DND-41 (cell line): ENCODE measurements at regions not wholly inside any gene's neighbourhood (a gene's known extent, or its start where the extent isn't known, plus 50 kb on each side); places are given as distances from the start of the nearest gene placed in this dataset.

Experiments
- CTCF ChIP-seq: IDR thresholded peaks from 2 replicates; pipeline ENCODE4 v1.5.1; 2012; ENCODE audit warnings: borderline replicate concordance, low read length, moderate library complexity, mild to moderate bottlenecking; ENCODE audit not compliant: poor library complexity, severe bottlenecking; ENCODE audit errors: extremely low read depth
- EZH2 ChIP-seq: IDR thresholded peaks from 3 replicates; pipeline ENCODE4 v1.6.1; 2012; ENCODE audit warnings: borderline replicate concordance, low read depth, mild to moderate bottlenecking, moderate library complexity, low read length, inconsistent platforms; ENCODE audit not compliant: severe bottlenecking

DNA sequence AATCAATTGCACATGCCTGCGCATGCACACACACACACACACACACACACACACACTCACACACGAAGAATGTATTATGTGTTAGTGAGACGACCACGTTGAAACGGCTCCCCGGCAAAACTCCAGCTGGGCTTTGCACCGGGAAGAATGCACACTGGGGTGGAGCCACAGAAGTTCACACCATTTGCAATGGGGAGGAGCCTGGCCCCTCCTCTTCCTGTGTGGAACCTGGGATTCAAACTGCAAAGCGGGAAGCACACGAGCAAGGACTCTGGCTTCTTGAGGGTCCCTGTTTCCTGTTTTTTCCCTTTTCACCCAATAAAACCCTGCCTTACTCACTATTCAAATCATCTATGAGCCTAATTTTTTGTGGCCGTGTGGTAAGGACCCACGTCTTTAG, 304.0 kb upstream of the TMEFF2 start:
- TF ChIP-seq CTCF (no peak), EZH2 (no peak)
